C4-2B (cell line): ENCODE measurements at regions not wholly inside any gene's neighbourhood (a gene's known extent, or its start where the extent isn't known, plus 50 kb on each side); places are given as distances from the start of the nearest gene placed in this dataset.
"Not testable (repeated sequence)": the region's sequence is repeated elsewhere in the genome, so short reads cannot be mapped to it uniquely, and the experiment has no call there.

ENCODE experiments used
- ZFX ChIP-seq: fragments of 450-650 bp; IDR thresholded peaks from 2 replicates; pipeline ENCODE4 v1.6.1; 2017
- TF ChIP-seq, protein P1 (sequence below): fragments of 450-650 bp; conservative IDR thresholded peaks from 2 replicates; pipeline ENCODE4 v1.5.1; 2017; ENCODE audit warnings: mild to moderate bottlenecking

DNA sequence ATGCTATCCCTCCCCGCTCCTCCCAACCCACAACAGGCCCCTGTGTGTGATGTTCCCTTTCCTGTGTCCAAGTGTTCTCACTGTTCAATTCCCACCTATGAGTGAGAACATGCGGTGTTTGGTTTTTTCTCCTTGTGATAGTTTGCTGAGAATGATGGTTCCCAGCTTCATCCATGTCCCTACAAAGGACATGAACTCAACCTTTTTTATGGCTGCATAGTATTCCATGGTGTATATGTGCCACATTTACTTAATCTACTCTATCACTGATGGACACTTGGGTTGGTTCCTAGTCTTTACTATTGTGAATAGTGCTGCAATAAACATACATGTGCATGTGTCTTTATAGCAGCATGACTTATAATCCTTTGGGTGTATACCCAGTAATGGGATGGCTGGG, 126.6 kb upstream of the HMGN3 start:
- TF ChIP-seq, protein P1, sequence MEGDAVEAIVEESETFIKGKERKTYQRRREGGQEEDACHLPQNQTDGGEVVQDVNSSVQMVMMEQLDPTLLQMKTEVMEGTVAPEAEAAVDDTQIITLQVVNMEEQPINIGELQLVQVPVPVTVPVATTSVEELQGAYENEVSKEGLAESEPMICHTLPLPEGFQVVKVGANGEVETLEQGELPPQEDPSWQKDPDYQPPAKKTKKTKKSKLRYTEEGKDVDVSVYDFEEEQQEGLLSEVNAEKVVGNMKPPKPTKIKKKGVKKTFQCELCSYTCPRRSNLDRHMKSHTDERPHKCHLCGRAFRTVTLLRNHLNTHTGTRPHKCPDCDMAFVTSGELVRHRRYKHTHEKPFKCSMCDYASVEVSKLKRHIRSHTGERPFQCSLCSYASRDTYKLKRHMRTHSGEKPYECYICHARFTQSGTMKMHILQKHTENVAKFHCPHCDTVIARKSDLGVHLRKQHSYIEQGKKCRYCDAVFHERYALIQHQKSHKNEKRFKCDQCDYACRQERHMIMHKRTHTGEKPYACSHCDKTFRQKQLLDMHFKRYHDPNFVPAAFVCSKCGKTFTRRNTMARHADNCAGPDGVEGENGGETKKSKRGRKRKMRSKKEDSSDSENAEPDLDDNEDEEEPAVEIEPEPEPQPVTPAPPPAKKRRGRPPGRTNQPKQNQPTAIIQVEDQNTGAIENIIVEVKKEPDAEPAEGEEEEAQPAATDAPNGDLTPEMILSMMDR: not testable (repeated sequence)
- TF ChIP-seq ZFX: not testable (repeated sequence)
